GM23248 (cell line): ENCODE measurements at regions not wholly inside any gene's neighbourhood (a gene's known extent, or its start where the extent isn't known, plus 50 kb on each side); places are given as distances from the start of the nearest gene placed in this dataset.

ENCODE experiments used
- DNase-seq: peaks from one replicate; pipeline ENCODE4 v3.0.0-alpha.2; 2015
- H2AFZ ChIP-seq: fragments of 200-600 bp; sonication (generic); 2 replicates; pipeline ENCODE4 v1.6.1; 2016; ENCODE audit warnings: antibody characterized with exemption
- H3F3A ChIP-seq: fragments of 200-600 bp; sonication (generic); 2 replicates; pipeline ENCODE4 v1.6.1; 2016; ENCODE audit warnings: mild to moderate bottlenecking, antibody characterized with exemption, mixed run types; ENCODE audit not compliant: insufficient read depth
- H3K27ac ChIP-seq: fragments of 200-600 bp; sonication (generic); 2 replicates; pipeline ENCODE4 v1.5.1; 2016; ENCODE audit warnings: mild to moderate bottlenecking
- H3K27me3 ChIP-seq: fragments of 200-600 bp; sonication (generic); replicated peaks from 2 replicates; pipeline ENCODE4 v1.6.1; 2016; ENCODE audit warnings: mild to moderate bottlenecking; ENCODE audit not compliant: insufficient read depth
- H3K36me3 ChIP-seq: fragments of 200-600 bp; sonication (generic); 2 replicates; pipeline ENCODE4 v1.6.1; 2016; ENCODE audit warnings: low read depth, mild to moderate bottlenecking
- H3K4me1 ChIP-seq: fragments of 200-600 bp; sonication (generic); 2 replicates; pipeline ENCODE4 v1.6.1; 2016; ENCODE audit warnings: mild to moderate bottlenecking; ENCODE audit not compliant: insufficient read depth
- H3K4me2 ChIP-seq: fragments of 200-600 bp; sonication (generic); one replicate; pipeline ENCODE4 v1.6.1; 2016; ENCODE audit warnings: mild to moderate bottlenecking; ENCODE audit not compliant: unreplicated experiment
- H3K4me3 ChIP-seq: fragments of 200-600 bp; sonication (generic); 2 replicates; pipeline ENCODE4 v1.5.1; 2016; ENCODE audit warnings: mild to moderate bottlenecking
- H3K79me2 ChIP-seq: fragments of 200-600 bp; sonication (generic); 2 replicates; pipeline ENCODE4 v1.6.1; 2016; ENCODE audit warnings: mild to moderate bottlenecking; ENCODE audit not compliant: insufficient read depth
- H3K9ac ChIP-seq: fragments of 200-600 bp; sonication (generic); 2 replicates; pipeline ENCODE4 v1.6.1; 2016; ENCODE audit warnings: mild to moderate bottlenecking
- H3K9me2 ChIP-seq: fragments of 200-600 bp; sonication (generic); 2 replicates; pipeline ENCODE4 v1.6.1; 2016; ENCODE audit warnings: mixed run types, mild to moderate bottlenecking, moderate library complexity; ENCODE audit not compliant: insufficient read depth
- H3K9me3 ChIP-seq: fragments of 200-600 bp; sonication (generic); one replicate; pipeline ENCODE4 v1.6.1; 2017; ENCODE audit warnings: low read depth
- H4K20me1 ChIP-seq: fragments of 200-600 bp; sonication (generic); 2 replicates; pipeline ENCODE4 v1.6.0; 2016; ENCODE audit not compliant: insufficient read depth
- EZH2 ChIP-seq: fragments of 200-600 bp; sonication (generic); IDR thresholded peaks from 2 replicates; pipeline ENCODE4 v1.6.1; 2018; ENCODE audit warnings: antibody characterized with exemption, mild to moderate bottlenecking; ENCODE audit not compliant: insufficient read depth, poor library complexity, severe bottlenecking
- EZH2phosphoT487 ChIP-seq: fragments of 200-600 bp; sonication (generic); IDR thresholded peaks from 2 replicates; pipeline ENCODE4 v1.6.1; 2018; ENCODE audit warnings: antibody characterized with exemption, moderate library complexity, mild to moderate bottlenecking, low read depth; ENCODE audit not compliant: insufficient read depth
- WGBS, 2 experiments: methylation state at CpG; one replicate each; pipeline ENCODE4 v1.1.6; 2015 to 2017; ENCODE audit warnings: low lambda C conversion rate in 2 of 2, low coverage in 1 of 2; ENCODE audit errors: missing lambda C conversion rate in 2 of 2; 5-methylcytosine and 5-hydroxymethylcytosine counted together
- in situ Hi-C: fragments of 300-500 bp; cut with MboI; formaldehyde crosslinking; loops from 2 replicates; pipeline ENCODE4 v1.15.0; 2020

DNA sequence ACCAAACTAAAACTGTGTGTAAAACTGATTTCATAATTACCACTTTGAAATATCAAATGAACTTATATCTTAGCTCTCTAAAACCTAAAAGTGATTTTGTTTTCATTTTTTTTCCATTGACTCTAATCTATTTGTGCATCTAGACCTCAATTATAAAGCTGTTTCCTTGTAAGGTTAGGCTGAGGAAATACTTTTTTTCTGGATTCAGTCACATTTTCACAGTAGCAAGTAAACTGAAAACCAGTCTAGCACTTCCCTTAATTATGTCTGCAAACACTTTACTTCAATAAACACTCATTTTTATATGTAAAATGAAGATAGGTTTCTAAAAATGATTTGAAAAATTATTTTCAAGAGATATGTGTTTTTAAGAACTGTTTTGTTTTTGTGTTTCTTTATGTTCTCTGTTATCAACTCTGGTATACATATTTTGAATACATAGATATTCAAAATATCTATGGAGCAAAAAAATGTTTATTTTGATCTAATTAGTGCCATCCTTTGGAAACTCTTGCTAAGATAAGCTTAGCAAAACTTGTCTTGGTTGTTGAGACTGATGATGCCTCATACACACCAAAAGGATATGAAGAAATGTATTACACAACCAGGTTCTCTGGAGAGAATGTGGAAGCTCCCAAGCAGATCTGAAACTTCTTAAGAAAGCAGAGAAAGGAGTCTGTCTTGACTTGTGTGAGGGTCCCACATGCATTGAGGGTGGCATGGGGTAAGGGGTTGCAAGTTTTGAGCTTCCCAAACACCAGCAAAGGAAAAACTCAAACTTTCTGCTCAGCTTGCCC is 1887.4 kb downstream of the PCDH9 start:
- no peak for TF ChIP-seq EZH2
- TF ChIP-seq EZH2phosphoT487: no peak
- Histone ChIP-seq H3K79me2 (no peaks in the 10 kb centered on the region), H3K4me2 (no peak overlapping the region), H3K9me2 (no peaks in the 10 kb centered on the region), H3K36me3 (no peaks in the 10 kb centered on the region), H2AFZ (no peak overlapping the region), H3K27ac (no peak overlapping the region), H4K20me1 (no peaks in the 10 kb centered on the region), H3K9ac (no peak overlapping the region), H3K9me3 (no peaks in the 10 kb centered on the region), H3K4me3 (no peak overlapping the region), H3K4me1 (no peaks in the 10 kb centered on the region), H3F3A (no peaks in the 10 kb centered on the region), H3K27me3 (no peaks in the 10 kb centered on the region)
- in situ Hi-C loops: no loop called here
- no peak for DNase-seq

DNA sequence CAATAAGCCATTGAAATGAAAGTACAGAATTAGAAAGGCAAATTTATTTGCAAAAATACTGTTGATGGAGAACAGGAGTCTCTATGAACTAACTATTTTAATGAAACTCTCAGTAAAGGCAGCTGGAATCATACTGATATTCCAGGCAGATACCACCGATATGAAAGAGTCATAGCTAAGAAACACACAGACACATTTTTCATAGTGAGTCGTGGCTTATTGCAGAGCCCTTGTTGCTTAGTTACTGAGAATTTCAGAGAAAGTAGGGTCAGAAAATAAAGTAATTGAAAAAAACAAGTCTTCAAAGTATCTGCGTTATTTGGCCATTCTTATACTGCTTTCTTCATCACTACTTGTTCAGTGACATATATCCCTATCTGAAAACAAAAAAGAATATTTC is 1890.9 kb downstream of the PCDH9 start:
- TF ChIP-seq EZH2 (no peak), EZH2phosphoT487 (no peak)
- no peaks in the 10 kb centered on the region for H3K4me1 ChIP-seq
- 9 to 24% methylated on average over 3 of the region's 3 CpGs for WGBS, 2 experiments
- H3K36me3 ChIP-seq: no peaks in the 10 kb centered on the region
- no peak overlapping the region for H3K4me2 ChIP-seq
- no peak overlapping the region for H2AFZ ChIP-seq
- H3K9ac ChIP-seq: no peak overlapping the region
- H3K9me3 ChIP-seq: no peaks in the 10 kb centered on the region
- H3K27me3 ChIP-seq: no peaks in the 10 kb centered on the region
- H3K4me3 ChIP-seq: no peak overlapping the region
- no peak for DNase-seq
- no peaks in the 10 kb centered on the region for H3K9me2 ChIP-seq
- H3K27ac ChIP-seq: no peak overlapping the region
- H3K79me2 ChIP-seq: no peaks in the 10 kb centered on the region
- no peaks in the 10 kb centered on the region for H3F3A ChIP-seq
- no peaks in the 10 kb centered on the region for H4K20me1 ChIP-seq
- in situ Hi-C loops: no loop called here

DNA sequence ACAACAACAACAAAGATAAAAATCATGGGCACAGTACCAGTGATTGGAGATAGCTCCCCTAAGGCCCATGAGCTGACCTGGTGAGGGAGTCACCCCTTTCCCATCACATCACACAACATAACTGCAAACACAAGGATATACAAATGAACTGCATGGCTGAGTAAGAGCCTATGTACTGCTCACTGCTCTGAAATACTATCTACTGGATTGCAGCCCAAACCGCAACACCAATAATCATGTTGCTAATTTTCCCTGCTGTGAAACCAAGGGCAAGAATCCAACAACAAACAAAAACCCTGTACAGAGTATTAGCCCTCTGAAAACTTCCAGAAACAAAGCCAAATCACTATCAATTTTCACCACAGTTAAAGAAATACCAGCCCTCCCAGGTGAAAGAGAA is 1893.2 kb downstream of the PCDH9 start:
- H3K27me3 ChIP-seq: no peaks in the 10 kb centered on the region
- no peak for DNase-seq
- TF ChIP-seq EZH2phosphoT487 (no peak), EZH2 (no peak)

DNA sequence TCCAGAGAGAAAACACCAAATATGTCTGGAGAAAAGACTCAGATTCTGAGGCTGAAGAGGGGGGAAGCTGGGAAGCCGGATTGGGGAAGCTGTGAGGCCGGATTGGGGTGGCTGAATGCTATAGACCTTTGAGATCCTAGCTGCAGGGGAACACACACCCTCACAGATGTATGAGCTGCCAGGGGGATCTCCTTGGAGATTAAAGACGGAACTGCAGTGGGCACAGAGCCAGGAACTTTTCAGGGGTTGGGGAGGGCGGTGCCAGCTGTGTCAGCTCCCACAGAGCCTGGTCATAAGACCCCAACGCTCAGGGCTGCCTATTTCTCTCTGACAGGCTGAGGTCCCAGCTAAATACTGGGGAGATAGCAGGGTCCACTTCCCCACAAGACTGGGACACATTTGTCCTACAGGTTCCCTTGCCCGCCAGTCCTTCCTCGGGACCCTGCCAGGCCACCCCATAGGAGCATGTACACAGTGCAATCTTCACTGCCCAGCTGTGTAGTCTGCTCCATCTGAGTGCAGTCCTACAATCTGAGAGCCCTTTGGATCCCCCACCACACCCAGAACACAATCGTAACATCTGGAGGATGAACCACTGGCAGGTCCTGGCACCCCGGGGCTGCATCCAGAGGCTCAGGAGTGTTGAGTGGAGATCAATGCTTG is 1893.9 kb downstream of the PCDH9 start:
- Histone ChIP-seq H3K4me2 (no peak overlapping the region), H3K9me3 (peaks cover 3% of the 10 kb centered on the region), H3K79me2 (no peaks in the 10 kb centered on the region), H2AFZ (no peak overlapping the region), H3K4me1 (no peaks in the 10 kb centered on the region), H4K20me1 (no peaks in the 10 kb centered on the region), H3K27me3 (no peaks in the 10 kb centered on the region), H3K36me3 (no peaks in the 10 kb centered on the region), H3K9ac (no peak overlapping the region), H3F3A (no peaks in the 10 kb centered on the region), H3K9me2 (no peaks in the 10 kb centered on the region), H3K4me3 (no peak overlapping the region), H3K27ac (no peak overlapping the region)
- in situ Hi-C loops: no loop called here
- TF ChIP-seq EZH2phosphoT487 (no peak), EZH2 (no peak)
- WGBS, 2 experiments: 41 to 42% methylated on average over 9 of the region's 9 CpGs
- DNase-seq: no peak

More for the DNA sequence above, 1893.2 kb downstream of the PCDH9 start:
- H3K4me1 ChIP-seq: no peaks in the 10 kb centered on the region
- no peaks in the 10 kb centered on the region for H4K20me1 ChIP-seq
- H3F3A ChIP-seq: no peaks in the 10 kb centered on the region
- H2AFZ ChIP-seq: no peak overlapping the region
- no peaks in the 10 kb centered on the region for H3K36me3 ChIP-seq
- no peak overlapping the region for H3K4me2 ChIP-seq
- H3K9me3 ChIP-seq: peaks cover 1% of the 10 kb centered on the region
- H3K4me3 ChIP-seq: no peak overlapping the region
- no peaks in the 10 kb centered on the region for H3K79me2 ChIP-seq
- WGBS, 2 experiments: 9 to 14% methylated on average over 1 of the region's 1 CpG
- H3K9me2 ChIP-seq: no peaks in the 10 kb centered on the region
- no peak overlapping the region for H3K27ac ChIP-seq
- in situ Hi-C loops: no loop called here
- no peak overlapping the region for H3K9ac ChIP-seq
